HG03521 (cell line): ENCODE measurements at regions not wholly inside any gene's neighbourhood (a gene's known extent, or its start where the extent isn't known, plus 50 kb on each side); places are given as distances from the start of the nearest gene placed in this dataset.
"Not testable (repeated sequence)": the region's sequence is repeated elsewhere in the genome, so short reads cannot be mapped to it uniquely, and the experiment has no call there.

Experiments
- ATAC-seq: cut with Tn5 transposase; IDR thresholded peaks from one replicate; pipeline ENCODE4 v1.9.1; 2021; ENCODE audit warnings: mild to moderate bottlenecking, moderate library complexity; ENCODE audit not compliant: unreplicated experiment

DNA sequence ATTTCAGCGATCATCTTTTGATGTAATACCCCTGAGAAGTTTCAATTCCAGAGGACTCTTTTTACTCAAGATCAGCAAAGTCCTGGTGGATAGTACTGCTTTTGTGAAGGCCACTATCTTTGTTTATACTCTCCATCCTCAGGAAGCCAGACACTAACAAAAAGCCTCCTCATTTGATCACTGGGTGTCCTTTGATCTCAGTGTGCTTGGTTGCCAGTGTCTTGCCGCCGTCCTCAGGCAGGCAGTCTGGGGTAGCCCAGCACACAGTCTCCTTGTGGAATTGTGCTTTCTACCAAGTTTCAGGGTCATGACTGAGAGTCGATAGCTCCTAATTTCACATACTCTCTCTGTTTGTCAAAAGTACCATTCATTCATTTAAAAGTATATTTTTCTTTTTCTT, 762.2 kb downstream of the EFNB2 start:
- no peak for ATAC-seq

DNA sequence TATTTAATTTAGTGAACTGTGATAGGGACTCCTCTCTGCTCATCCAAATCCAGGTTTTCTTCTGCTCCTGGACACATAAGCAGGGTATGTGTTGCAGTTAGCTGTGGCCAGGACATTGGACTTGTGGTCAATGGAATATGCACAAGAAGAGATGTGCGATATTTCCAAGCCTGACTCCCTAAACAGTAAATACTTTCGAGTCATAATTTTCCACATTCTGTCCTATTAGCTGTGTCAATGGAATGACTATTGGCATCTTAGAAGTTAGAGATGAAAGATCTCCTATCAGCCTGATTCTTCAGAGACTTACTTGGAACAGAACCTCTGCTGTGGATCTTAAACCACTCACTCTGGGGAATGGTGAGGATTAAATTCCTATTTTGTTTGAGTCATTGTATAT, 771.0 kb downstream of the EFNB2 start:
- ATAC-seq, result no peak

DNA sequence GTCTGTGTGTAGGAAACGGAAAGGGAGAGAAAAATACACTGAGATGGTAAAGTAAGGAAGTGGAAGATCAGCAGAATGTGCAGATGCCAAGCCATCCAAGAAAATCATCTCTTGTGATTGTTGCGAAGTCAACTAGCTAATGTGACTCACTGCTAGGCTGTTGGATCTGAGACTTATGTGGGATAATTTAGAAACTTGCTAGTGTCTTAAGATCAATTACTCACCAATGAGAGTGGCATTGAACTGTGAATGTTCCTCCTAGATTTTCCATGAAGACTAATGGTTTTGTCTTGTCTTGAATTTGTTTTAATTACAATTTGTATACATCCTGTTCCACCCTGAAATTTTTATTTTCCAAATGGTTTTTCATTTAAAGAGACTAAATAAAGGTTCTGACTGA, 771.6 kb downstream of the EFNB2 start:
- ATAC-seq, result no peak

DNA sequence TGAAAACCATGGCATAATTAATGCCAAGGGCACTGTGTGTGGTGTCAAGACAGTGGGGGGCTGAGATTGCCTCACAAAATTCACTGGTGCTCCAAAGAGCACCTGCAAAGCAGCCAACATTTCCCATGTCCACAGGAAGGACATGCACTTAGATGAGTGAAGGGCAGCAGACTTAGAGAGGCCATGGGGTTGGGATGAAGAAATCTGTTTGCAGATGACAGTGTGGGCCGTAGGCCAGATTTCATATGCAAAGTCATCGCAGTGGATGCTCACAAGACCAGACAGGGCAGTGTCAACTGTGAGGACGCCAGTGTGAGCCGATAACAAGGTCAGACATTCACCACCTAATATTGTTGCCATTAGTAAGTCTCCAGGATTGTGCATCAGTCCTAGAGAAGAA, 773.4 kb downstream of the EFNB2 start:
- no peak for ATAC-seq

DNA sequence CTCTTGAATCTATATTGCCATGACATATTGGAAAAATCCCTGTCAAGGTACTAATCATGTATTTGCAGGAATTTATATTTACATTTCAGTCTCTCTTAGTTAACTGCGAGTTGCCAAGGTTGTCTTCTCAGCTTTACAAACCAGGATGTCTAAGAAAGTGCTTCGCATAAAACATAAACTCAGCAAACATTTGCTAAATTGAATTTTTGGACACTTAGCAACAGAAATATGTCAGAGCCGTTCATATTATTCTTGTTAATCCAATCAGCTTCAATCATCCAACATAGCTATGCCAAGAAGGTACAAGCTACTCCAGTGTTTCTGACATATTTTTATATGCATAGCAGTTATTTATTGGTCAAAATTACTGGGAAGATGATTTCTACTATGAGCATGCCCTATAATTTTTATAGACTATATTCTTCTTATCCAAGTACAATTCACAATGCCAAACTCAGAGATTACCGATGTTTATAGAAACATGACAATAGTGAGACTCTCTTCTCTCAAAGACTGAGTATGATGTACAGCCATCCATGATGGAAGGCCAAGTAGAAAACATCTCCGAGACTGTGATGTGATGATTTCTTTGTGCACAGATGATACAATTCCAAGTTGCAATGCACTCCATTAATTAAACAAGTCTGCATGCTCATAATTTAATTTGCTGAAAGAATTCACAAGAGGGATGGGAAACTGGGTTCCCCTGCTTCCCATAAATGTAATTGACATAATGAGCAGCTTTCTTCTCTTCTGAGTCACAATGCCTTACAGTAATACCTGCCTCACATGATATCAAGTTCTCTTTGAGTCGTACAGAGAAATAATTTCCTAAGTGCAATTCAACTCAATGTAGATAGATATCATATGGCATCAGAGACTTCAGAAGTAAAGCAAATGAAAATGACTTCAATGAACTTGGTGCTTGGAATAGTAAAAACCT, 776.3 kb downstream of the EFNB2 start:
- no peak for ATAC-seq

DNA sequence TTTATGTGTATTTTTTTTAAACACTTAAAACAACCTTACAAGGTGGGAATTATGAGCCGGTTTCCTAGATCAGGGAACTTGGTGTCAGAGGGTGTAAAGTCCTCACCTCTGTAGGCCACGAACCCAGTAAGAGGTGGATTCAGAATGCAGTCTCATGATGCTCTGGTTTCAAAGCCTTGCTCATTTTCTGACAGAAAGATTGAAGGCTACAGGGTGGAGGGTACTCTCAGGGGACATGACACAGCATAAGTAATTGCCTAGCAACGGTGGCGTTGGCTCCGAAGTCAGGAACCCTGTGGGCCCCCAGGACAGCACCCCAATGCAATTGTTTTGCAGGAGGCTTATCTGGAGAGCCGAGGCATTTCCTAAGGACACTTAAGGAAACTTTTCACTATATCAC, 794.7 kb downstream of the EFNB2 start:
- no peak for ATAC-seq

DNA sequence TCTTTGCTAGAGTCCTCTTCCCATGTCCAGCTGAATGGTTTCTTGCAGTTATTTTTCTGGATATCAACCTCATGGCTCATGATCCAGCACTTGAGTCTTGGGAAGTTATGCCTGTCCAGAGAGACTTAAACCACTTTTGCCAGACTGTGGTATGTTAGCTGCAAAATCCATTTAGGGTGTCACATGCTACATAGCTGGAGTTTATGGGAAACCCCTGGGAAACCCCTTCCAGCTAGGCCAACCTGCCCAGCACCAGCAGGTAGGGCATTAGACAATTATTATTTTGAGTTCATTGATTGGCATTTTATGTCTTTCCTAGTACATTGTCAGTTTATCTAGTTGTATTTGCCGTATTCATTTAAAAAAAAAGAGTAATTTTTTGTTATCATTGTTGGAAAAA, 797.8 kb downstream of the EFNB2 start:
- no peak for ATAC-seq

DNA sequence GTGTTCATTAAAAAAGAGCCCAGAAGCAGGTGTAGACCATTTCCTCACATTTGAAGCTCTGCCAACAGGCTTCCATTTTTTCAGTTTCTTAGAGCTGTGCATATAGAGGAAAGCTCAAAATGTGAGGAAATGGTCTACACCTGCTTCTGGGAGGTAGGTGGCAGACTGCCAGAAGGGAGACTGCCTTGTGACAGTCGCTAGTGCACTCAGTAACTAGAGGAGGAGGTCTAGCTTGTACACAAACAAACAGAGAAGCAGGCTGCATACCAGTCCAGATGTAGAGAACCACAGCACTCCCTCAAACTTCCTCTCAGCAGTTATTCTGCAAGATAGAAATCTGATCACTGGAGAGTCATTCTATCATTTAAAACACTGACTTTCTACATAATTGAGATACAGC, 800.2 kb downstream of the EFNB2 start:
- no peak for ATAC-seq

DNA sequence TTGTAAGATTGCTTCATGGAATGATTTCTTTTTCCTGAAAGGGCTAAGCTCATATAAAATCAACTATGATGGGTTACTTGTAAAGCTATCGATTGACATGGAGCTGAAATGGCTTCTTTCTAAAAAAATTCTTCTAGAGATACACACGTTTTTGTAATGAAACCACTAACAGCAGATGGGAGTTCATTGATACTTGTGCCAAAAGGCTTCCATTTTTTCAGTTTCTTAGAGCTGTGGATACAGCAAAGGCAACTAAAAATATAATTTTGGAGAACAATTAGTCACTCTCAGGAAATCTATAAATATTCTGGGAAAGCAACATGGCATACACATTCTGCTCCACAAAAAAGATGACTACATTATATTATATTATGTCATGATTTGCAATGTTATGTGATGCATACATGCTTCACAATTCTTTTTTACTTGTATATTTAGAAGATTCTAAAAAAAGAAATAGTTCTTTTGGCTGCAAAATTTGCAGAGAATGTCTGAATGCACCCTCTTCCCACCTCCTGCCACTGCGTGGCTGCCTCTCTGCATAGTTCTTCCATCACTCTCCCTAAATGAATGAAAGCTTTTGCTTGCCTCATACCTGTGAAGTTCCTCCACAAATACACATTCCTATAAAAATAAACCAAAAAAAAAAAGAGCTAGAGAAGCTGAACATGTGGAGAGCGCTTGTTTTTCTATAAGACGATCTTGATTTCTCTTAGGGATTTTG, 802.5 kb downstream of the EFNB2 start:
- no peak for ATAC-seq

DNA sequence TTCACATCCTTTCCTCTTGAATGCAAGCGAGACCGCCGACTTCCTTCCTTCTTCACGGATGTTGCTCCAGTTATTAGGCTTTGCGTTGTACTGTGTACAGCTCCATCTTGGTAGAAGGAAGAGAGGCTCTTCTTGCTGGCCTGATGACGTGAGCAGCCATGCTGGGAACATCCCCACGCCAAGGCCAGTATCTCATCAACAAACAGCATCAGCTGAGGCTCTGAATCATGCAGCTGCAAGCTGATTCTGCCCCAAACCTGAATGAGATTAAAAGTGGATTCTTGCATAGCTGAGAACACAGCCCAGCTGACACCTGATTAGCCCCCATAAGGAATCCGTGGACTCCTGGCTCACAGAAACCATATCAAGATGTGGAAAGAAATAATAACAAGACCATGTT, 809.6 kb downstream of the EFNB2 start:
- no peak for ATAC-seq

DNA sequence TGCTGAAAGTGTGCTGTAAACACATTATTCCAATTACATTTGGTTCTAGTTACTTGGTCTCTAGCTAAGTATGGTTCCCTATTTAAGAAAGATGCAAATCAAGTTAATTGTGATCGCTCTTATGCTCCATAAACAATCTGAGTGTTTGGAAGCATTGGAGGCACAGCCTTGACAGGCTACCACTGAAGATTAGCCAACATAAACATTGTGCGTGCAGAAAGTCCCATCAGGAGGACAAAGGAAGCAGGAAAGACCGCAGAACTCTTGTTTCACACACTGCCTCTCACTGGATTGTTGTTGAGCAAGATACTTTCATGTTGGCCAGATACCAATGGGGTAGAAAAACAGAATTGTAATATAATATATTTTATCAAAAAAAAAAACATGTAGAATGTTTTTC, 814.4 kb downstream of the EFNB2 start:
- ATAC-seq, result no peak

DNA sequence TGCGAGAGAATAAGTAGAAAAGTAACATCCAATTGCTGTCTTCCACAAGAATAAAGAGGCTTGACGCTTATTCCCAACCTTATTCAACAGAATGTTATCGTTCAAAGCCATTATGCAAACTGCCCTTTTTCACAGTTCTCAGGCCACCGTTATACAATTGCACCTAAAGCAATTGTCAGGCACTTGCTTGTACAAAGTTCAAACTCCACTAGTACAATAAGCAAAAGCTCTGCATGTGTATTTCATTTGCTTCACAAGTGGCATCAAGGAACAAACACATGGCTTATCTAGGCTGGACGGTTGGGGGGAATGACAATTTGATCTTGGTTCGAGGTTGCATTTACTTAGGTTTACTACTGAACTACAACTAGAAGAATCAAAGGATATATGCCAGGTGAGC, 815.6 kb downstream of the EFNB2 start:
- no peak for ATAC-seq

DNA sequence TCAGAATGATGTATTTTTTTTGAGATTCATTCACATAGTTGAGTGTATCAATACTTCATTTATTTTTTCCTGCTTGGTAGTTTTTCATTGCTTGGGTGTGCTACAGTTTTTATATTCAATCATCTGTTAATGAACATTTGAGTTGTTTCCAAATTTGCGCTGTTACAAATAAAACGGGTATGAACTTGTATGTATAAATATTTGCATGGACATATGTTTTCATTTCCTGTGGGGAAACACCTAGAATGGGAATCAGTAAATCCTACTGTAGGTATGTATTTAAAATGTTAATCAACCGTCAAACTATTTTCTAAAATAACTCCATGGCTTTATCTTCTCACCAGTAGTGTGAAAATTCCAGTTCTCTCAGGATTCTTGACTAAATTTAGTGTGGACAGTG, 826.3 kb downstream of the EFNB2 start:
- ATAC-seq, result no peak

DNA sequence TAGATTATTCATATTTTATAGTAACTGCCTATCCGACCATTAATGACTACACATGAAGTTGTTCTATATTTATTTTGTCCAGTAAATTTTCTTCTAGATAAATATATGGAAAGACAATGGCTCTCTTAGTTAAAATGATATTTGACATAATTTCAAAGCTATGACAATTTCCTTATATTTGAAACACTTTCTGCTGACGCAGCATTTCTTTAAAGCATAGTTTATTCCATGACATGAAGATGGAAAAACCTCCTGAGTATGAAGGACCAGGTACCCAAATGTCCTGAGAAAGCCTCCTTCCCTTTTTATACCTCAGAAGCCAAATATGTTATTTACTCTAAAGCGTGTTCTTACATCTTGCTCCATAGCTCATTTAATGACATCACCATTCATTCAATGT, 831.6 kb downstream of the EFNB2 start:
- no peak for ATAC-seq

DNA sequence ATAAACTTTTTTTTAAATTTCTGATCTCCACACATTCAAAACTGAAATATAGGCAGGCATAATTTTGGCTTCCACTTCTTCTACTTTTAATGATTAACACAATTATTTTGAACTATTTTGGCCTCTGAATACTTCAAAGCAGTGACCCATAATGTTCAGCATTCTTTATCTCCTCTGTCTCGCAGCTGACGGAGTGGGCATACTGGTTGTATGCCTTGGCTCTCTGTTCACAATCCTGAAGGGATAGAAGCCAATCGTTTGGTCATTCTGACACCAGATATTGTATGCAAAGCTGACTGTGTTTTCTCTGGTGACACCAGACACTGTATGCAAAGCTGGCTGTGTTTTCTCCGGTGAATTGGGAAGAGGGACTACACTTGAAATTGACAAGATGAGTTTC, 833.0 kb downstream of the EFNB2 start:
- ATAC-seq, result no peak

DNA sequence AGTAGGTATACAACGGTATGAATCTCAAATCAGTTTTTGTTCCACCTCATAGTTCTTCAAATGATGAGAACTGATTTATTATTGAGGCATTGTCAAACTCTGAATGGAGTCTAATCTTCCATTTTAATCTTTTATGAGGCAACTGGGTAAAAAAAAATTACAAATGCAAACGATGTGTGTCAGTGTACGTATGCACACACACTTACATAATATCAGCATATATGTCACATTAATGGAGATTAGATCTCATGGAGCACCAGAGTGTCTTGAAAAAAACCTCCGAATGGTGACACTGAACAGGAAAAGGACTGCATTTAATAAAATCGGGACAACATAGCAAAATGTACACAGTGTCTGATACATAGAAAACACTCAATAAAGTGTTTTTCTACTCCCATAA, 842.7 kb downstream of the EFNB2 start:
- no peak for ATAC-seq

DNA sequence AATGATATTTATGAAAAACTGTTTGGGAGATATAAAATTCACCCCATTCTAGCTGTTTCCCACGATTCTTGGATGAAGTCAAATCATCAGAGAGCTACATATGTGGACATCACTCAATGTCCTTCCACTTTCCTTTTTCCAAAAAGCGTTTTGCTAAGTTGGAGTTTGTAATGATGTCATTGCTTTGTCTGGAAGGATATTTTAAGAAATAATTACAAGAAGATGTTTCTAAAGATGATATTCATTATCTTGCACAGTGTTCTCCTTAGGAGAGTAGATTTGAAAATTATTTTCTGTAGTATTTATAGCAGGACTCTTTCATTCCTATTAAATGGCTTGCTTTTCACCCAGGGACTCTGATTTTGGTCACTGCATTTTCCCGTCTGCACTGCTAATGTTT, 851.2 kb downstream of the EFNB2 start:
- no peak for ATAC-seq

DNA sequence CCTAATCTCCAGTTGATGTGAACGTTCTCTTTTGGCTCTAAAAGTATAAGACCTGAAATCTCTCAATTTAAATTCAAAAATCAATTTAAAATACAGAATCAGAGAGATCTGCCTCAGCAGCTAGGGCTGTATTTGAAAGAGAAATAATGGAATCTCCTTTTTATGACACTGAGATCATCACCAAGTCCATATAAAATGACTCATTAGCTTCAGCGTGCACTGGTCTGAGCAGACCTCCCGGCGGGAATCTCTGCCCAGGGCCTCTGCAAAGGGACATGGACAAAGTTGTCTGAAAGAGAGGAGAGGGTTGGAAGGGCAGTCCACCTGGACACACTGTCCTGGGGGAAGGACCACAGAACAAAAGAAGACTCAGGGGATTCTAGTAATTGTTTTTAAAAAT, 855.6 kb downstream of the EFNB2 start:
- no peak for ATAC-seq

DNA sequence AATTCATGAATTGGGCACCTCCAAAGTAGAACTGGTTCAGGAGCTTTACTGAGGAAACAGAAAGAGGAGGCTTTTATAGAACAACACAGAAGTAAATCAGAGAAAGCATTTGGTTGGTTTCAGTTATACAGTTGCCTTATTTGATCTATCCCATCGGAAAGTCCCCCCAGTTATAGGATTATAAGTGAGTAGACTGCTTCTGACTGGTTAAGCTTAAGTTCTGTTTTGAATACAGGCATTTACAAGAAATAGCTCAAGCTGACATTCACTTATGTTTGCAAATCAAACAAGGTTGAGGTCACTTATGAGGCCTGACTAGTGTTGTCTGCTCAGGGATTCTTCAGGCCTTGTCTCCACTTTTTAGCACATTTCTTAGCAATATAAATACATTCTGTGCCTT, 857.4 kb downstream of the EFNB2 start:
- no peak for ATAC-seq

DNA sequence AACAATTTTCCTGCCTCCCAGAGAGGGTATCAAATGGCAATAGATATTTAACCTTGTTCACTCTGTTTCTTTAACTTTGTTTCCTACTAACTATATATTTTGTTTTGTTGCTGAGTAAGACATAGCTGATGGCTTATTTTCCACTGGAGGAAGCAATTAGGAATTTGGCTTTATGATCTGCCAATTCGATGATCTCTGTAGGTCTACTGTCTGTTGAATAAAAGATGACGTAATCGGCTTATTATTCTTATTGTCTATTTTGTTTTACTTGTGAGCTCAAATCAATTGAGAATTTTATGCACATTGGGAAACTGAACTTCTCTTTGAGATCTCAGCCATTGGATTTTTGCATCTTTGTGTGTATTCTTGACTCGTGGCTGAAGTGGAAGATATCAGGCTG, 862.6 kb downstream of the EFNB2 start:
- ATAC-seq, result no peak

DNA sequence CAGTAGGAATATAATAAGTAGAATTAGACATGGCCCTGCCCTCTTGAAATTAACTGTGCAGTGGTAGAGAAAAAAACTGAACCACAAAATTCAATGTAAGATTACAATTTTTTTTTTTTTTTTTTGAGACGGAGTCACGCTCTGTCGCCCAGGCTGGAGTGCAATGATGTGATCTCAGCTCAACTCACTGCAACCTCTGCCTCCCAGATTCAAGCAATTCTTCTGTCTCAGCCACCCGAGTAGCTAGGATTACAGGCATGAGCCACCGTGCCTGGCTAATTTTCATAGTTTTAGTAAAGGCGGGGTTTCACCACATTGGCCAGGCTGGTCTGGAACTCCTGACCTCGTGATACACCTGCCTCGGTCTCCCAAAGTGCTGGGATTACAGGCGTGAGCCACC, 864.3 kb downstream of the EFNB2 start:
- ATAC-seq, result not testable (repeated sequence)
